ENCODE measurements at regions not wholly inside any gene's neighbourhood (a gene's known extent, or its start where the extent isn't known, plus 50 kb on each side); places are given as distances from the start of the nearest gene placed in this dataset.
"Not testable (repeated sequence)": the region's sequence is repeated elsewhere in the genome, so short reads cannot be mapped to it uniquely, and the experiment has no call there.

DNA sequence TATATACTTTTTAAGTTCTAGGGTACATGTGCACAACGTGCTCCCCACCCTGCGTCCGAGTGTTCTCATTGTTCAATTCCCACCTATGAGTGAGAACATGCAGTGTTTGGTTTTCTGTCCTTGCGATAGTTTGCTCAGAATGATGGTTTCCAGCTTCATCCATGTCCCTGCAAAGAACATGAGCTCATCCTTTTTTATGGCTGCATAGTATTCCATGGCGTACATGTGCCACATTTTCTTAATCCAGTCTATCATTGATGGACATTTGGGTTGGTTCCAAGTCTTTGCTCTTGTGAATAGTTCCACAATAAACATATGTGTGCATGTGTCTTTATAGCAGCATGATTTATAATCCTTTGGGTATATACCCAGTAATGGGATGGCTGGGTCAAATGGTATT is 148.1 kb upstream of the CHST15 start:
- DNase-seq: not testable (repeated sequence)

DNA sequence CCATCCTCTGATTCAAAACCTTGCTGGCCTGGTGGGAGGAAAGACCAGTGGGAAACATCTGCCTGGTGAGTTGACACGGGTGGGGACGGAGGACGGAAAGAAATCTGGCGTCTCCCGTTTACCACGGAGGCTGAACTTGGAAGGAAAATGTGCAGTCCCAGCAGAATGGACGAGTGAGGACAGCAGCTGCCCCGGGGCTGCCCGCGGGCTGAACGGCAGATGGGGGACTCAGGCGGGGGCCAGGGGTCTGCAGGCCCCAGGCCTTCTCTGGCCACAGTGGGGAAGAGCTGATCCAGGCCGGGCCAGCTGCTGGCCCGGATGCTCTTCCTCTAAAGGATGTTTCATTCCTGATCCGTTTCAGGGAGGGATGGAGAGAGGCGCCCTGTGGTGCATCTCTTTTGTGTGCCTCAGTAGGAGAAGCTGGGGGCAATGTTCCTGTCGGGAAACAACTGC is 147.5 kb upstream of the CHST15 start:
- DNase-seq: no peak

GRCh38 chr10:124239696-124240095 is 146.3 kb upstream of the CHST15 start:
- no peak for DNase-seq

DNA sequence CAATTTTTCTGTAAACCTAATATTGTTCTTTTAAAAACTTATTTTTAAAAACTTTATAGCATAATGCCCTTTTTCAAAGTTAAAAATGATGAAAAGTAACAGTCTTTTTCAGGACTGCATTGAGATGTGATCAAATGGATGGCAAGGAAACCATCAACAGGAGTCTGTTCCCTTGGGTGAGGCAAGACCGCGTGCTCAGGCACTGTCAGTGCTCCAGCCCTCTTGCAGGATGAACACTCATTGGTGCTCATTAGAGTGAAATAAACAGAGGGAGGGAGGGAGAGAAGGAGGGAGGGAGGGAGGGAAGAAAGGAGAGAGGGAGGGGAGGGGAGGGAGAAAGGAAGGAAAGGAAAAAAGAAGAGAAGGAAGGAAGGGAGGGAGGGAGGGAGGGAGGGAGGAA is 145.7 kb upstream of the CHST15 start:
- DNase-seq: no peak

GRCh38 chr10:124238367-124238766 is 145.0 kb upstream of the CHST15 start:
- no peak for DNase-seq

- DNase-seq: no peak
These were observed 144.0 kb upstream of the CHST15 start for GRCh38 chr10:124237282-124237961.

DNA sequence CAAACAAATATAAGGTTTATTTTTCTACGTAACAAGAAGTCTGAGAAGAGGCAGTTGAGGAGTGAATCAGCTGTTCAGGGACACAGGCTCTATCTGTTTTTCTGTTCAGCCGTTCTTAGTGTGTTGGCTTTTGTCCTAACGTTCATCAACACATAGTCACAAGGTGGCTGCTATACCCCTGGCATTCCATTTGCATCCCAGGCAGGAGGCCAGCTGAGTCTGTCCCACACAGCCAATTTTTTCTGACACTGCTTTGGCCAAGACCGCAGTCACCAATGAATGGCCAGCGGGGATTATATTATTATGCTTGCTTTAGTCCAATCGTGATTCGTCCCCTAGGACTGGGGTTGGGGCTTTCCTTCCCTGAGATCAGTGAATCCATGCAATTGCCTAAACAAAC is 143.4 kb upstream of the CHST15 start:
- DNase-seq: no peak

DNA sequence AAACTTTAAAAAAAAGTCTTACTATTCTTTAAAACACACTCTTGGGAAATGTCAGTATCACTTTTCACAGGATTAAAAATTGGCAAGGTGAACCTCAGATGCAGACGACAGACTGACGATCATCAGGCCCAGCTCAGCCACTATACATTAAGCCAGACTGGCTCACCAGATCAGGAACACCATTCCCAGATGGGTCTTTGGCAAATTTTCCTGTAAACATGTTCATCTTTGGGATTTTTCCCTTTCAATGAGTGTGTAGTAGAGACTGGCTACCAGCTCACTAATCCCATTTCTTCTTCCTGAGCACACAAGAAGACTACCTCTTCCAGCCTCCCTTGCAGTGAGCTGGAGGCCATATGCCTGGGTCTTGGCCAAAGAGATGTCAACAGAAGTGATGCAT is 142.7 kb upstream of the CHST15 start:
- DNase-seq: no peak

- DNase-seq: no peak
These were observed 141.8 kb upstream of the CHST15 start for GRCh38 chr10:124235232-124235631.

- no peak for DNase-seq
These were observed 140.2 kb upstream of the CHST15 start for GRCh38 chr10:124233546-124234138.

DNA sequence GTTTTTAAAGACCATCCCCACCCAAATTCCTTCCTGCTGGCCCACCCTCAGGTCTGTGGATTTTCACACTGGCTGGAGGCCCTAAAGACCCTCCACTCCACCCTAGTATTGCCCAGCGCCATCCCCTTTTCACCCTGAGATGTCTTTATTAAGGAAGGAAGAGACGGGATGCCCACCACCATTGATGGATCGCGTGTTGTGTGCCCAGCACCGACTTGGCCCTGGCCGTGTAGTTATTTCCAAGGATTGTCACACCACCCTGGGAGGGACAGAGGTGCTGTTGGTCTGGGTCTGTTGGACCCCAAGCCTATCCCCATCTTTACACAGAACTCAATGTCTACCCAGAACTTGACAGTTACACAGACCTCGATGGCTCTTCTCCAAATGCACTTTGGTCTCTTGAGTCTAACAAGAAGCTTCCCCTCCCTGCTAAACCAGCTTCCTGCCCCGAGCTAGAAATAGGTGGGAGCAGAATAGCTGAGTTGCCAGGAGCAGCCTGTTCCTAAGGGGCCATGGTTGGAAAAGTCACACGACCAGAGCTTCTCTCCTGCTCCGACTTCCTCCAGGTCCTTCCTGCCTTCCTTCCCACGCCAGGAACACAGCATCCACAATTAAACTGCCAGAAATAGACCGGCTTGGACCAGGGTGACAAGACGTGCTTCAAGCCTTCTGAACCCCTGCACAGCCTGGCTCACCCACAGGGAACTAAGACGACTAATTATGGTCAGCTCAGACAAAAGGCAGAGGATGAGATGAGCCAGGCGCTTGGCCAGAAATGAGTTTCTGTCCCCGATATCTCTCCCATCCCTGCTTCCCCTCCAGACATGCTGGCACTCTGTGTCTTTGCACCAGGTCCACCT is 139.5 kb upstream of the CHST15 start:
- DNase-seq: no peak

DNA sequence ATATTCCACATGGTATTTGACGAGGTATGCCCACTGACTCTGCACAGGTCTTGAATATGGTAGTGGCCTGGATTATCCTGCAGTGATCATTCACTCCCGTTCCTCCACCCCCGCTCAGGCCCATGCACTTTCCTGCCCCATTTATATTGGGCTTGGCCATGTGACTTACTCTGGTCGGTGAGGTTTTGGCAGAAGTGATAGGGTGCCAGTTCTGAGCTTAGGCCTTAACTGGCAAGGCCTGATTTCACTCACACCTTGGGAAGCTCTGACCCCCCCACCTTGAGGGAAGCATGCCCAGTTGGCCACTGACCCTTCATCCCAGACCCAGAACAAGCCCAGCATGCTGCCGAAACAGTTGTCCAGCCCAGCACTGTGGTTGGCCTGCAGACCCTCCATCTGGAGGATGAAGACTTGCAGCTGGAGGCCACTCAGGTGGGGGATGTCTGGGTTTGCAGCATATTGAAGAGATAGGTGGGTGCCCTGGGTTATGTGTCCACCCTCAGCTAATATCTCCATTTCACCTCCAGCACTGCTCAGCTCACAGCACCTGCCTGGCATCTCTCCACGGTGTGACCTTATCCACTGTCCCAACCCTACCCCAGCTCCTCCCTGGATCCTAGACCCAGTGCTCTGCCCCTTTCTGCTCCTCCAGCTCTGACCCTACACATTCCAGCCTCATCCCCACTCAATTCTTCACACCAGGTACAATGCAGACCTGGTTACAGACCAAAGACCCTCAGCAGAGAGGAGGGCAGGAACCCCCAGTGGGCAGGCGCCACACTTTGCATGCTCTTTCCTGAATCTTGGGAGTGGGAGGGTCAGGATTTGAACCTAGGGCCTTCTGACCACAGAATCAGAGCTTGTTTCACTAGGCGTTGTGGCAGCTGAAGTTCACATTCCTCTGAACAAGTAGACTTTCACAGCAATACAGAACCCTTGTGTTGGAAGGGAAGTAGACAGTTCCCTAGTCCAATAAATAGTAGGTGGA is 138.1 kb upstream of the CHST15 start:
- DNase-seq: peak; percentile 74

GRCh38 chr10:124230635-124231167 is 137.3 kb upstream of the CHST15 start:
- DNase-seq: no peak

GRCh38 chr10:124229989-124230634 is 136.7 kb upstream of the CHST15 start:
- no peak for DNase-seq

DNA sequence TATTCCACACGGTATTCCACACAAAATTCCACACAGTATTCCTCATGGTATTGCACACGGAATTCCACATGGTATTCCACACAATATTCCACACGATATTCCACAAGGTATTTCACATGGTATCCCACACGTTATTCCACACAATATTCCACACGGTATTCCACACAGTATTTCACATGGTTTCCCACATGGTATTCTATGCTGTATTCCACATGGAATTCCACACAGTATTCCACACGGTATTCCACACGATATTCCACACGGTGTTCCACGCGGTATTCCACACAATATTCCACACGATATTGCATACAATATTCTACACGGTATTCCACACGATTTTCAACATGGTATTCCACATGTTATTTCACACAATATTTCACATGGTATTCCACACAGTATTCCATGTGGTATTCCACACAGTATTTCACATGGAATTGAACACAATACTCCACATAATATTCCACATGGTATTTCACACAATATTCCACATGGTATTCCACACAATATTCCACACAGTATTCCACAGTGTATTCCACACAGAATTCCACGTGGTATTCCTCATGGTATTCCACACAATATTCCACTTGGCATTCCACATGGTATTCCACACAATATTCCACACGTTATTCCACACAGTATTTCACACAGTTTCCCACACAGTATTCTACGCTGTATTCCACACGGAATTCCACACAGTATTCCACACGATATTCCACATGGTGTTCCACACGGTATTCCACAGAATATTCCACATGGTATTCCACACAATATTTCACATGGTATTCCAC is 136.0 kb upstream of the CHST15 start:
- no peak for DNase-seq

GRCh38 chr10:124228471-124228870 is 135.1 kb upstream of the CHST15 start:
- no peak for DNase-seq

- no peak for DNase-seq
These were observed 134.6 kb upstream of the CHST15 start for GRCh38 chr10:124227988-124228387.

GRCh38 chr10:124227055-124227975 is 133.9 kb upstream of the CHST15 start:
- DNase-seq: no peak

DNA sequence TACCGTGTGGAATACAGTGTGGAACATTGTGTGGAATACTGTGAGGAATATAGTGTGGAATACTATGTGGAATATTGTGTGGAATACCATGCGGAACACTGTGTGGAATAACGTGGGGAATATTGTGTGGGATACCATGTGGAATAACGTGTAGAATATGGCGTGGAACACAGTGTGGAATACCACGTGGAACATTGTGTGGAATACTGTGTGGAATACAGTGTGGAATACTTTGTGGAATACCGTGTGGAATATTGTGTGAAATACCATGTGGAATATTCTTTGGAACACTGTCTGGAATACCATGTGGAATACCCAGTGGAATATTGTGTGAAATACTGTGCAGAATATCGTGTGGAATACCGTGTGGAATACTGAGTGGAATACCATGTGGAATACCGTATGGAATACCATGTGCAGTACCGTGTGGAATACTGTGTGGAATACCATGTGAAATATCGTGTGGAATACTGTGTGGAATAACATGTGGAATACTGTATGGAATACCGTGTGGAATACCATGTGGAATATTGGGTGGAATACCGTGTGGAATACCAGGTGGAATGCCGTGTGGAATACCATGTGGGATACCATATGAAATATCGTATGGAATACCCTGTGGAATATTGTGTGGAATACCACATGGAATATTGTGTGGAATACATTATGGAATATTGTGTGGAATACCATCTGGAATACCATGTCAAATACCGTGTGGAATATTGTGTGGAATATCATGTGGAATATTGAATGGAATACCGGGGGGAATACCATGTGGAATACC is 133.1 kb upstream of the CHST15 start:
- no peak for DNase-seq
